ENCODE measurements at regions not wholly inside any gene's neighbourhood (a gene's known extent, or its start where the extent isn't known, plus 50 kb on each side); places are given as distances from the start of the nearest gene placed in this dataset.

DNA sequence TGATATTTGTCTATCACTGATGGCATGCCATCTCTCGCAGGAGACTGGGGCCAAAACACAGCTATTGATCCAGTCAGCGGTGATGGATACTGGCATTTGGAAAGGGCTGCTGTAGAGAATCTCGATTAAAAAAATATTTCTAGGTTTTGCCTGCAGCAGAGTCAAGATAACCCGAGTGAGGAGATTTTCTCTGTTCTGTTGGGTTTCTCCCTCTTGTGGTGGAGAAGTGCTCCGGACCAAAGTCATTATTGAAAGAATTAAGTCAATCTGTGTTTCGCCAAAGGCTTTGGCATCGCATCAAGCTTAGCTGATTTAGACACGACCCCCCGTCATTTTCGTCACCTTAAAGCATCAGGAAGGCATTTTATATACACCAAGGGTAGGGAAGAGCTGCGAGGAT, 97.1 kb upstream of the IRX2 start:
- TF ChIP-seq SREBF2 (IDR thresholded peaks at IDR 0.05; ENCODE audit: low read length) (no peak), CHD4 (IDR thresholded peaks at IDR 0.05) (no peak), CBX5 (IDR thresholded peaks at IDR 0.05; ENCODE audit: low read depth) (no peak), TCF12 (IDR thresholded peaks at IDR 0.05; ENCODE audit: low read depth, low read length) (no peak), EED (IDR thresholded peaks at IDR 0.05; ENCODE audit: low read depth) (no peak), PAX5 (IDR thresholded peaks at IDR 0.05; ENCODE audit: borderline replicate concordance, low read depth, low read length) (no peak)
- TF ChIP-seq, protein P1, sequence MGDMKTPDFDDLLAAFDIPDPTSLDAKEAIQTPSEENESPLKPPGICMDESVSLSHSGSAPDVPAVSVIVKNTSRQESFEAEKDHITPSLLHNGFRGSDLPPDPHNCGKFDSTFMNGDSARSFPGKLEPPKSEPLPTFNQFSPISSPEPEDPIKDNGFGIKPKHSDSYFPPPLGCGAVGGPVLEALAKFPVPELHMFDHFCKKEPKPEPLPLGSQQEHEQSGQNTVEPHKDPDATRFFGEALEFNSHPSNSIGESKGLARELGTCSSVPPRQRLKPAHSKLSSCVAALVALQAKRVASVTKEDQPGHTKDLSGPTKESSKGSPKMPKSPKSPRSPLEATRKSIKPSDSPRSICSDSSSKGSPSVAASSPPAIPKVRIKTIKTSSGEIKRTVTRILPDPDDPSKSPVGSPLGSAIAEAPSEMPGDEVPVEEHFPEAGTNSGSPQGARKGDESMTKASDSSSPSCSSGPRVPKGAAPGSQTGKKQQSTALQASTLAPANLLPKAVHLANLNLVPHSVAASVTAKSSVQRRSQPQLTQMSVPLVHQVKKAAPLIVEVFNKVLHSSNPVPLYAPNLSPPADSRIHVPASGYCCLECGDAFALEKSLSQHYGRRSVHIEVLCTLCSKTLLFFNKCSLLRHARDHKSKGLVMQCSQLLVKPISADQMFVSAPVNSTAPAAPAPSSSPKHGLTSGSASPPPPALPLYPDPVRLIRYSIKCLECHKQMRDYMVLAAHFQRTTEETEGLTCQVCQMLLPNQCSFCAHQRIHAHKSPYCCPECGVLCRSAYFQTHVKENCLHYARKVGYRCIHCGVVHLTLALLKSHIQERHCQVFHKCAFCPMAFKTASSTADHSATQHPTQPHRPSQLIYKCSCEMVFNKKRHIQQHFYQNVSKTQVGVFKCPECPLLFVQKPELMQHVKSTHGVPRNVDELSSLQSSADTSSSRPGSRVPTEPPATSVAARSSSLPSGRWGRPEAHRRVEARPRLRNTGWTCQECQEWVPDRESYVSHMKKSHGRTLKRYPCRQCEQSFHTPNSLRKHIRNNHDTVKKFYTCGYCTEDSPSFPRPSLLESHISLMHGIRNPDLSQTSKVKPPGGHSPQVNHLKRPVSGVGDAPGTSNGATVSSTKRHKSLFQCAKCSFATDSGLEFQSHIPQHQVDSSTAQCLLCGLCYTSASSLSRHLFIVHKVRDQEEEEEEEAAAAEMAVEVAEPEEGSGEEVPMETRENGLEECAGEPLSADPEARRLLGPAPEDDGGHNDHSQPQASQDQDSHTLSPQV (IDR thresholded peaks at IDR 0.05) = no peak
- TF ChIP-seq, protein P2, sequence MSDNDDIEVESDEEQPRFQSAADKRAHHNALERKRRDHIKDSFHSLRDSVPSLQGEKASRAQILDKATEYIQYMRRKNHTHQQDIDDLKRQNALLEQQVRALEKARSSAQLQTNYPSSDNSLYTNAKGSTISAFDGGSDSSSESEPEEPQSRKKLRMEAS (IDR thresholded peaks at IDR 0.05; ENCODE audit: low read depth, low read length) = no peak
- TF ChIP-seq, protein P3, sequence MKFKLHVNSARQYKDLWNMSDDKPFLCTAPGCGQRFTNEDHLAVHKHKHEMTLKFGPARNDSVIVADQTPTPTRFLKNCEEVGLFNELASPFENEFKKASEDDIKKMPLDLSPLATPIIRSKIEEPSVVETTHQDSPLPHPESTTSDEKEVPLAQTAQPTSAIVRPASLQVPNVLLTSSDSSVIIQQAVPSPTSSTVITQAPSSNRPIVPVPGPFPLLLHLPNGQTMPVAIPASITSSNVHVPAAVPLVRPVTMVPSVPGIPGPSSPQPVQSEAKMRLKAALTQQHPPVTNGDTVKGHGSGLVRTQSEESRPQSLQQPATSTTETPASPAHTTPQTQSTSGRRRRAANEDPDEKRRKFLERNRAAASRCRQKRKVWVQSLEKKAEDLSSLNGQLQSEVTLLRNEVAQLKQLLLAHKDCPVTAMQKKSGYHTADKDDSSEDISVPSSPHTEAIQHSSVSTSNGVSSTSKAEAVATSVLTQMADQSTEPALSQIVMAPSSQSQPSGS (IDR thresholded peaks at IDR 0.05; ENCODE audit: low read length) = no peak
- in situ Hi-C loops (cut with MboI) = no loop called here
- no peak overlapping the region for H3K27ac ChIP-seq (ENCODE audit: control insufficient read depth, insufficient read depth)
- POLR2A ChIA-PET = no interaction called here
- no peaks in the 10 kb centered on the region; the same call in 2 of the 3 replicates for H3K9me3 ChIP-seq (replicated peaks; ENCODE audit: control insufficient read depth, insufficient read depth, low read length)
- FAIRE-seq (no peak), ATAC-seq (no peak), DNase-seq (ENCODE audit: low read depth, low spot score) (no peak)
- no peaks in the 10 kb centered on the region for H3K27me3 ChIP-seq (replicated peaks in 1 of 2; ENCODE audit: control insufficient read depth in 2 of 2, insufficient read depth in 2 of 2, low read length in 1 of 2)
- CTCF ChIA-PET = no interaction called here
- BruUV-seq (replicated peaks) = no TSS peak
- WGBS (ENCODE audit: insufficient coverage, insufficient replicate concordance, low lambda C conversion rate, missing lambda C conversion rate) = 26% methylated on average over 11 of the region's 11 CpGs
- no peak overlapping the region for H3K9ac ChIP-seq (ENCODE audit: control insufficient read depth, insufficient read depth, low read length)
- RAD21 ChIA-PET (ENCODE audit: unreplicated experiment) = no interaction called here
- no peak overlapping the region for H3K4me3 ChIP-seq
- H3K4me1 ChIP-seq (ENCODE audit: control insufficient read depth, insufficient read depth, low read length) = no peaks in the 10 kb centered on the region
- SMC1A ChIA-PET (ENCODE audit: uncharacterized antibody, unreplicated experiment) = no interaction called here
- H3K79me2 ChIP-seq (ENCODE audit: control insufficient read depth, insufficient read depth, low read length) = no peaks in the 10 kb centered on the region
- no peaks in the 10 kb centered on the region for H3K36me3 ChIP-seq (ENCODE audit: control insufficient read depth in 2 of 2, insufficient read depth in 2 of 2, low read length in 1 of 2)
- H3K4me2 ChIP-seq (ENCODE audit: control insufficient read depth, insufficient read depth) = no peak overlapping the region
- no peak overlapping the region for H2AFZ ChIP-seq (ENCODE audit: control insufficient read depth, low read depth, low read length)
- intact Hi-C loops (cut with micrococcal nuclease; ENCODE audit: unreplicated experiment) = no loop called here
- no peaks in the 10 kb centered on the region for H4K20me1 ChIP-seq (ENCODE audit: control insufficient read depth, insufficient read depth)
